DMS53 treated with DMSO at 0.1 percent for 48 hours (cell line): ENCODE measurements at regions not wholly inside any gene's neighbourhood (a gene's known extent, or its start where the extent isn't known, plus 50 kb on each side); places are given as distances from the start of the nearest gene placed in this dataset.
"Not testable (repeated sequence)": the region's sequence is repeated elsewhere in the genome, so short reads cannot be mapped to it uniquely, and the experiment has no call there.

Experiments used
- DNase-seq: peaks from one replicate; lab custom pipeline; 2025; ENCODE audit not compliant: unreplicated experiment; lab: John Stamatoyannopoulos, UW

DNA sequence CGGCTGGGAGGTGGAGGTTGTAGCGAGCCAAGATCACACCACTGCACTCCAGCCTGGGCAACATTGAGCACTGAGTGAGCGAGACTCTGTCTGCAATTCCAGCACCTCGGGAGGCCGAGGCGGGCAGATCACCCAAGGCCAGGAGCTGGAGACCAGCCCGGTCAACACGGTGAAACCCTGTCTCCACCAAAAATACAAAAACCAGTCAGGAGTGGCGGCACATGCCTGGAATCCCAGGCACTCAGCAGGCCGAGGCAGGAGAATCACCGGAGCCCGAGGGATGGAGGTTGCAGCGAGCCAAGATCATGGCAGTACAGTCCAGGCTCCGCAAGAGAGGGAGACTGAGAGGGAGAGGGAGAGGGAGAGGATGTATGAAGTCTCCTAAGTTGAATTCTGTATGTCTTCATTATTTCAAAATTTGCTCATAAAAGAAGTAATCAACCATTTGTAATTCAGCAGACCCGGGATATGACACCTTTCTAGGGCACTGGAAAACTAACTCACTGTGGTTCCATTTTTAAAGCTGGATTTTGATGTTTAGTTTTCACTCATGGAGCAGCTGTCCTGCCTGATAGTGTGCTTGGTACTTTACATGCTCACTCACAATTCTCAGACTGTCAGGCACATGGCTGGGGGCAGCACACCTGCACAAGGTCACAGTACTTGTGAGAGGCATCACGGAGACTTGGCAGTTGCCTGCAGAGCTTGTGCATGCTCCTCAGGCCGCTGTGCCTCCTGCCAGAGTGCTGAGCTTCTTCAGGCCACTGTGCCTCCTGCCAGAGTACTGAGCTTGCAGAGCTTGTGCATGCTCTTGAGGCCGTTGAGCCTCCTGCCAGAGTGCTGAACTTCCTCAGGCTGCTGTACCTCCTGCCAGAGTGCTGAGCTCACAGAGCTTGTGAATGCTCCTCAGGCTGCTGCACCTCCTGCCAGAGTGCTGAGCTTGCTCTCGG is 106.2 kb downstream of the ERMARD start:
- no peak for DNase-seq

DNA sequence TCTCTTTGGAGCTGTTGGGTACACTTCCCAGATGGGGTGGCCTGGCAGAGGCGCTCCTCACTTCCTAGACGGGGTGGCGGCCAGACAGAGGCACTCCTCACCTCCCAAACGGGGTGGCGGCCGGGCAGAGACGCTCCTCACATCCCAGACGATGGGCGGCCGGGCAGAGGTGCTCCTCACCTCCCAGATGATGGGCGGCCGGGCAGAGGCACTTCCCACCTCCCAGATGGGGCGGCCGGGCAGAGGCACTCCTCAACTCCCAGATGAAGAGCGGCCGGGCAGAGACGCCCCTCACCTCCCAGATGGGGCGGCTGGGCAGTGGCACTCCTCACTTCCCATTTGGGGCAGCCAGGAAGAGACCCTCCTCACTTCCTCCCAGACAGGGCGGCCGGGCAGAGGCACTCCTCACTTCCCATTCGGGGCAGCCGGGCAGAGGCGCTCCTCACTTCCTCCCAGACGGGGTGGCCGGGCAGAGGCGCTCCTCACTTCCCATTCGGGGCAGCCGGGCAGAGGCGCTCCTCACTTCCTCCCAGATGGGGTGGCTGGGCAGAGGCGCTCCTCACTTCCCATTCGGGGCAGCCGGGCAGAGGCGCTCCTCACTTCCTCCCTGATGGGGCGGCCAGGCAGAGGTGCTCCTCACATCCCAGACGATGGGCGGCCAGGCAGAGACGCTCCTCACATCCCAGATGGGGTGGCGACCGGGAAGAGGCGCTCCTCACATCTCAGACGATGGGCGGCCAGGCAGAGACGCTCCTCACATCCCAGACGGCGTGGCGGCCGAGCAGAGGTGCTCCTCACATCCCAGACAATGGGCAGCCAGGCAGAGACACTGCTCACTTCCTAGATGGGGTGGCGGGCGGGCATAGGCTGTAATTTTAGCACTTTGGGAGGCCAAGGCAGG is 105.3 kb downstream of the ERMARD start:
- DNase-seq, result not testable (repeated sequence)

- no peak for DNase-seq
Measured at GRCh38 chr6:169854813-169855212, 103.4 kb downstream of the ERMARD start.

DNA sequence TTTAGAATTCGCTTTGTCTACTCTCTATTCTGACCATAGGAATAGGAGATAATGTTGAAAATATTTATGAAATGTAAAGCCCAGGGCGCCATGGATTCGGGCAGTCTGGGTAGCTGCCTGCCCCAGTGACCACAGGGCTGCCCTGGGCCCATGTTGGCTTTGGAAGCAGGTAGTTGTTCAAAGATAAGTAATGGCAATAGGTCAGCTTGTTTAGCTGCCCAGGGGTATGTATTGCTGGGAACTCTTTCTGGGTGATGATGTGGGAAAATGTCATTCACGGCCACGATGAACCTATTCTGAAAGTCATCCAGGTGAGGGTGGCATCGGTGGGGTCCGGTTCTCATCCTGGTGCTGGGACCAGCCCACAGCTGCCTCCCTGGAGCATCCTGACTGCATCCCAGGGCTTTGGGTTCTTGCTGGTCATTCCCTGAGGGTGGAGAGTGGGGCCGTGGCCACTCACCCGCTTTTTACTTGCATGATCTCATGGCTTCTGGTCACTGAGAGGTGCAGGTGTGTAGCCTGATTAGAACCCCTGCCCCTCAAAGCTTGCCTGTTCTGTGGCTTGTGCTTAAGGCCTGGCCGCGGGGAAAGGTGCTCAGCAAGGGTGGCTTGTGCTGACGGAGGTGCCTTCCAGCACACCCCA is 102.8 kb downstream of the ERMARD start:
- DNase-seq, result no peak

- DNase-seq, result no peak
Measured at GRCh38 chr6:169853196-169854082, 102.0 kb downstream of the ERMARD start.

DNA sequence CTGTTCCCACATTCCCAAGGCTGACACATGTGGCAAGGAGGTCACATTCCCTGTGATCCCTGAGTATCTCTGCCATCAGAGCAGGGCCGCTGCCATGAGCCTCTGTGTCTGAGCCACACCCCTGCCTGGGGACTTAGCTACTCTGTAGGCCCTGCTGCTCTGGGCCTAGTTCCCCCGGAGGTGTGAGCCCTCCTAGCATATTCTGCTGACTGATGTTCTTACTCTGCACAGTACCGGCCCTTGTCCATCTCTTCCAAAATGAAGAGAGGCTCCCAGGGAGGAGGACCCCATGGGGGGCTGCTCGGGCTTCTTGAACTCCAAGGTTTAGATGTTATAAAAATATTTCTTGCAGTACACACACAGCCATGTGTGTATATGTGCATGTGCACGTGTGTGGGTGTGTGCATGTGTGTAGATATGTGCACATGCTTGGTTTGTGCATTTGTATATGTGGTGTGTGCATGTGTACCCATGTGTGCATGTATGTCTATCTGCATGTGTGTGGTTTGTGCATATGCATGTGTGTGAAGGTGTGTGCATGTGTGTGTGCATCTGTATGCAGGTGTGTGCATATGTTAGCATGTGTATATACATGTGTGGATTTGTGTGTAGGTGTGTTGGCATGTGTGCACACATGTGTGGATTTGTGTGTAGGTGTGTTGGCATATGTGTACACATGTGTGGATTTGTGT is 101.2 kb downstream of the ERMARD start:
- DNase-seq, result no peak

GRCh38 chr6:169851641-169852503 is 100.5 kb downstream of the ERMARD start:
- DNase-seq, result no peak

- DNase-seq, result no peak
Measured at GRCh38 chr6:169850746-169851145, 99.3 kb downstream of the ERMARD start.

- no peak for DNase-seq
Measured at GRCh38 chr6:169850154-169850553, 98.7 kb downstream of the ERMARD start.

- DNase-seq, result no peak
Measured at GRCh38 chr6:169849396-169849795, 98.0 kb downstream of the ERMARD start.

DNA sequence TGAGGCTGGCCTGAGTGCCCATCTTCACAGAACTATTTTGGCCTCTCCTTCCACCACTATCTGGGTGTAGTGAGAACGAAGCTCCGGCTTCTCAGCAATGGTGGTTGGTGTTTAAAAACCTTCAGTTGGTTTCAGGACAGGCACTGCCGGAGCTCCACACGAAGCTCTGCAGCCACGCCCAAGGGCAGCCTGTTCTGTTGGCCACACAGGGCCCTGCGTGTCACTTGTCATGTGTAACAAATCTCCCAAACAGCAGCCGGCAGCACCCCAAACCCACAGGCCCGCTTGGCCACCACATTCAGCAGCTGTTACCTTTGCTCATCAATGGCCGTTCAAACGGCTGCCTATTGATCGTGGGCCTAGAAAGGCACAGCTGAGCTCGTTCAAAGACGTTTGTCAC is 97.5 kb downstream of the ERMARD start:
- no peak for DNase-seq

- DNase-seq, result no peak
Measured at GRCh38 chr6:169847901-169848311, 96.5 kb downstream of the ERMARD start.

DNA sequence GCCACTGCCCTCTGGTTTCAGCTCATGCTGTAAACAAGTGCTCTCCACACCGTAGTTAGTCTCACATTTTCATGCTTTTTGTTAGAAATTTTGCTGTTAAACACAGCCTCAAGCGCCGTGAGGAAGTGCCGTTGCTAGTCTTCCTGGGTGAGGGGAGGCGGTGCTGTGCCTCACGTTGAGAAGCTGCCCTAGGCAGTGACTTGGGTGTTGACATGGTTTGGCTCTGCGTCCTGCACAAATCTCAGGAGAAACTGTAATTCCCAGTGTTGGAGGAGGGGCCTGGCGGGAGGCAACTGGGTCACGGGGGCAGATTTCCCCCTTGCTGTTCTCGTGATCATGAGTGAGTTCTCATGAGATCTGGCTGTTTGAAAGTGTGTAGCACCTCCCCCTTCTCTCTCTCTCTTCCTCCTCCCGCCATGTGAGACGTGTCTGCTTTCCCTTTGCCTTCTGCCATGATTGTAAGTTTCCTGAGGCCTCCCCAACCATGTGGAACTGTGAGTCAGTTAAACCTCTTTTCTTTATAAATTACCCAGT is 95.8 kb downstream of the ERMARD start:
- no peak for DNase-seq

DNA sequence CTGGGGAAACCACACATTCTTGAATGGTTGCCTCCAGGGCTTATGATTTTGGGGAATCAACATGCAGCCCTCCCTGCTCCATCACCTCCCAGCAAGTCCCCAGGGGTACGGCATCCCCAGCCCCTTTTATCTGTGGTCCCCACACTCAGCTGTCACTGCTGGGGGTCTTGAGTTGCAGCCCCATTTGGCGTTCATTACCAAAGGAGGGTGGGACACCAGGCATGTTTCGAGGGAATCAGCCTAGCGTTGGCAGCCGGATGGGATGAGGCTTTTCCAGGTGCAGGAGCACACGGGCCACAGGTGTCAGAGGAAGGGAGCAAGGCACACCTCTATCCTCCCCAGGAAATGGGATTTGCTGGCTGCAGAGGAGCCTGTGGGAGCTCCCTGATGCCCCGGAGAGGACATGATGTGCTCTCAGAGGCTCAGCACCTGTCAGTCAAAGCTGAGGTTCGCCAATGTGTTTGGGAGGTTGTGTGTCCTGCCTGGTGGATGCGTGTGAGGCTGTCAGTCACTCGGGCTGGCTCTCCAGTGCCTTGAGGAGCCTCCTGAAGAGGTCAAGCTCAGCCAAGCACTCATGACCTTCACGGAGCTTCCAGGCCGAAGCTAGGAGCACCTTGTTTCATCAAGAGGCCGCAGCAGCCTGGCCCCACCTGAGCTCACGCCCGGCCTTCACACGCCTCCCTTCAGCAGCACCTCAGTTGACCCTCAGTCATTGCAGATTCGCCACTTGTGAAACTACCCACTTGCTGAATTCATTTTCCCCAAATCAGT is 95.0 kb downstream of the ERMARD start:
- DNase-seq, result no peak

GRCh38 chr6:169845426-169846285 is 94.2 kb downstream of the ERMARD start:
- no peak for DNase-seq

GRCh38 chr6:169844946-169845345 is 93.5 kb downstream of the ERMARD start:
- no peak for DNase-seq

- DNase-seq, result no peak
Measured at GRCh38 chr6:169843991-169844390, 92.6 kb downstream of the ERMARD start.
